GM19328 (cell line): ENCODE measurements at regions not wholly inside any gene's neighbourhood (a gene's known extent, or its start where the extent isn't known, plus 50 kb on each side); places are given as distances from the start of the nearest gene placed in this dataset.
"Not testable (repeated sequence)": the region's sequence is repeated elsewhere in the genome, so short reads cannot be mapped to it uniquely, and the experiment has no call there.

Experiments used
- ATAC-seq: cut with Tn5 transposase; IDR thresholded peaks from one replicate; pipeline ENCODE4 v1.9.1; 2021; ENCODE audit warnings: mild to moderate bottlenecking, moderate library complexity; ENCODE audit not compliant: unreplicated experiment

GRCh38 chr3:3346556-3346955, 167.1 kb upstream of the CRBN start:
- no peak for ATAC-seq

- no peak for ATAC-seq
Observed at GRCh38 chr3:3342141-3342540, 162.7 kb upstream of the CRBN start.

GRCh38 chr3:3340965-3341895, 161.7 kb upstream of the CRBN start:
- ATAC-seq: no peak

- ATAC-seq: no peak
Observed at GRCh38 chr3:3340526-3340925, 161.0 kb upstream of the CRBN start.

GRCh38 chr3:3335903-3336302, 156.4 kb upstream of the CRBN start:
- no peak for ATAC-seq

GRCh38 chr3:3334491-3334890, 155.0 kb upstream of the CRBN start:
- no peak for ATAC-seq

GRCh38 chr3:3333571-3333970, 154.1 kb upstream of the CRBN start:
- ATAC-seq: no peak

- no peak for ATAC-seq
Observed at GRCh38 chr3:3316521-3316920, 137.0 kb upstream of the CRBN start.

- ATAC-seq: no peak
Observed at GRCh38 chr3:3315846-3316245, 136.4 kb upstream of the CRBN start.

- no peak for ATAC-seq
Observed at GRCh38 chr3:3309887-3310286, 130.4 kb upstream of the CRBN start.

- no peak for ATAC-seq
Observed at GRCh38 chr3:3308809-3309208, 129.3 kb upstream of the CRBN start.

GRCh38 chr3:3307491-3307890, 128.0 kb upstream of the CRBN start:
- ATAC-seq: no peak

- no peak for ATAC-seq
Observed at GRCh38 chr3:3305841-3306240, 126.3 kb upstream of the CRBN start.

- no peak for ATAC-seq
Observed at GRCh38 chr3:3305084-3305483, 125.6 kb upstream of the CRBN start.

- no peak for ATAC-seq
Observed at GRCh38 chr3:3303636-3304035, 124.1 kb upstream of the CRBN start.

GRCh38 chr3:3302964-3303363, 123.5 kb upstream of the CRBN start:
- no peak for ATAC-seq

GRCh38 chr3:3301476-3301875, 122.0 kb upstream of the CRBN start:
- ATAC-seq: no peak

- no peak for ATAC-seq
Observed at GRCh38 chr3:3296979-3297381, 117.5 kb upstream of the CRBN start.

GRCh38 chr3:3295586-3295985, 116.1 kb upstream of the CRBN start:
- ATAC-seq: no peak

- not testable (repeated sequence) for ATAC-seq
Observed at GRCh38 chr3:3291756-3292283, 112.3 kb upstream of the CRBN start.

GRCh38 chr3:3288255-3288654, 108.8 kb upstream of the CRBN start:
- ATAC-seq: no peak

- no peak for ATAC-seq
Observed at GRCh38 chr3:3286014-3286413, 106.5 kb upstream of the CRBN start.

- no peak for ATAC-seq
Observed at GRCh38 chr3:3281024-3281423, 101.5 kb upstream of the CRBN start.
